ENCODE measurements at regions not wholly inside any gene's neighbourhood (a gene's known extent, or its start where the extent isn't known, plus 50 kb on each side); places are given as distances from the start of the nearest gene placed in this dataset.

DNA sequence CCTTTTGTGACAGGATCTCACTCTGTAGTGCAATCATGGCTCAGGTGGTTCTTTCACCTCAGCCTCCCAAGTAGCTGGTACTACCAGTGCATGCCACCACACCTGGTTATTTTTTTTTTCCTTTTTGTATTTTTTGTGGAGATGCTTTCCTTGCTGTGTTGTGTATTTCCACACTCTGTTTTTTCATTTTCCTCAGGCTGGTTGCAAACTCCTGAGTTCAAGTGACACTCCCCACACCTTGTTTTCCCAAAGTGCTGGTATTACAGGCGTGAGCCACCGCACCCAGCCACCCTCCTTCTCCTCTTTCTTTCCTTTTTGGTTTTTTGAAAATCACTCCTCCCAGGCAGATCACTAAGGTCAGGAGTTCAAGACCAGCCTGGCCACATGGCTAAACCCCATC, 65.0 kb downstream of the MYCN start:
- TF ChIP-seq, protein P1, sequence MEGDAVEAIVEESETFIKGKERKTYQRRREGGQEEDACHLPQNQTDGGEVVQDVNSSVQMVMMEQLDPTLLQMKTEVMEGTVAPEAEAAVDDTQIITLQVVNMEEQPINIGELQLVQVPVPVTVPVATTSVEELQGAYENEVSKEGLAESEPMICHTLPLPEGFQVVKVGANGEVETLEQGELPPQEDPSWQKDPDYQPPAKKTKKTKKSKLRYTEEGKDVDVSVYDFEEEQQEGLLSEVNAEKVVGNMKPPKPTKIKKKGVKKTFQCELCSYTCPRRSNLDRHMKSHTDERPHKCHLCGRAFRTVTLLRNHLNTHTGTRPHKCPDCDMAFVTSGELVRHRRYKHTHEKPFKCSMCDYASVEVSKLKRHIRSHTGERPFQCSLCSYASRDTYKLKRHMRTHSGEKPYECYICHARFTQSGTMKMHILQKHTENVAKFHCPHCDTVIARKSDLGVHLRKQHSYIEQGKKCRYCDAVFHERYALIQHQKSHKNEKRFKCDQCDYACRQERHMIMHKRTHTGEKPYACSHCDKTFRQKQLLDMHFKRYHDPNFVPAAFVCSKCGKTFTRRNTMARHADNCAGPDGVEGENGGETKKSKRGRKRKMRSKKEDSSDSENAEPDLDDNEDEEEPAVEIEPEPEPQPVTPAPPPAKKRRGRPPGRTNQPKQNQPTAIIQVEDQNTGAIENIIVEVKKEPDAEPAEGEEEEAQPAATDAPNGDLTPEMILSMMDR (IDR thresholded peaks at IDR 0.05; ENCODE audit: low read depth, low read length, missing input control) = no peak
- TF ChIP-seq, protein P2, sequence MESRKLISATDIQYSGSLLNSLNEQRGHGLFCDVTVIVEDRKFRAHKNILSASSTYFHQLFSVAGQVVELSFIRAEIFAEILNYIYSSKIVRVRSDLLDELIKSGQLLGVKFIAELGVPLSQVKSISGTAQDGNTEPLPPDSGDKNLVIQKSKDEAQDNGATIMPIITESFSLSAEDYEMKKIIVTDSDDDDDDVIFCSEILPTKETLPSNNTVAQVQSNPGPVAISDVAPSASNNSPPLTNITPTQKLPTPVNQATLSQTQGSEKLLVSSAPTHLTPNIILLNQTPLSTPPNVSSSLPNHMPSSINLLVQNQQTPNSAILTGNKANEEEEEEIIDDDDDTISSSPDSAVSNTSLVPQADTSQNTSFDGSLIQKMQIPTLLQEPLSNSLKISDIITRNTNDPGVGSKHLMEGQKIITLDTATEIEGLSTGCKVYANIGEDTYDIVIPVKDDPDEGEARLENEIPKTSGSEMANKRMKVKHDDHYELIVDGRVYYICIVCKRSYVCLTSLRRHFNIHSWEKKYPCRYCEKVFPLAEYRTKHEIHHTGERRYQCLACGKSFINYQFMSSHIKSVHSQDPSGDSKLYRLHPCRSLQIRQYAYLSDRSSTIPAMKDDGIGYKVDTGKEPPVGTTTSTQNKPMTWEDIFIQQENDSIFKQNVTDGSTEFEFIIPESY (IDR thresholded peaks at IDR 0.05) = no peak
- TF ChIP-seq JUND (IDR thresholded peaks at IDR 0.05) (no peak), TAF1 (conservative IDR thresholded peaks at IDR 0.05) (no peak), YY1 (IDR thresholded peaks at IDR 0.05) (no peak), HNF4A (conservative IDR thresholded peaks at IDR 0.05) (no peak), FOXA2 (IDR thresholded peaks at IDR 0.05) (no peak)
- TF ChIP-seq, protein P3, sequence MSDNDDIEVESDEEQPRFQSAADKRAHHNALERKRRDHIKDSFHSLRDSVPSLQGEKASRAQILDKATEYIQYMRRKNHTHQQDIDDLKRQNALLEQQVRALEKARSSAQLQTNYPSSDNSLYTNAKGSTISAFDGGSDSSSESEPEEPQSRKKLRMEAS (IDR thresholded peaks at IDR 0.05) = no peak
- TF ChIP-seq, protein P4, sequence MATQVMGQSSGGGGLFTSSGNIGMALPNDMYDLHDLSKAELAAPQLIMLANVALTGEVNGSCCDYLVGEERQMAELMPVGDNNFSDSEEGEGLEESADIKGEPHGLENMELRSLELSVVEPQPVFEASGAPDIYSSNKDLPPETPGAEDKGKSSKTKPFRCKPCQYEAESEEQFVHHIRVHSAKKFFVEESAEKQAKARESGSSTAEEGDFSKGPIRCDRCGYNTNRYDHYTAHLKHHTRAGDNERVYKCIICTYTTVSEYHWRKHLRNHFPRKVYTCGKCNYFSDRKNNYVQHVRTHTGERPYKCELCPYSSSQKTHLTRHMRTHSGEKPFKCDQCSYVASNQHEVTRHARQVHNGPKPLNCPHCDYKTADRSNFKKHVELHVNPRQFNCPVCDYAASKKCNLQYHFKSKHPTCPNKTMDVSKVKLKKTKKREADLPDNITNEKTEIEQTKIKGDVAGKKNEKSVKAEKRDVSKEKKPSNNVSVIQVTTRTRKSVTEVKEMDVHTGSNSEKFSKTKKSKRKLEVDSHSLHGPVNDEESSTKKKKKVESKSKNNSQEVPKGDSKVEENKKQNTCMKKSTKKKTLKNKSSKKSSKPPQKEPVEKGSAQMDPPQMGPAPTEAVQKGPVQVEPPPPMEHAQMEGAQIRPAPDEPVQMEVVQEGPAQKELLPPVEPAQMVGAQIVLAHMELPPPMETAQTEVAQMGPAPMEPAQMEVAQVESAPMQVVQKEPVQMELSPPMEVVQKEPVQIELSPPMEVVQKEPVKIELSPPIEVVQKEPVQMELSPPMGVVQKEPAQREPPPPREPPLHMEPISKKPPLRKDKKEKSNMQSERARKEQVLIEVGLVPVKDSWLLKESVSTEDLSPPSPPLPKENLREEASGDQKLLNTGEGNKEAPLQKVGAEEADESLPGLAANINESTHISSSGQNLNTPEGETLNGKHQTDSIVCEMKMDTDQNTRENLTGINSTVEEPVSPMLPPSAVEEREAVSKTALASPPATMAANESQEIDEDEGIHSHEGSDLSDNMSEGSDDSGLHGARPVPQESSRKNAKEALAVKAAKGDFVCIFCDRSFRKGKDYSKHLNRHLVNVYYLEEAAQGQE (IDR thresholded peaks at IDR 0.05) = no peak
